CD4-positive, alpha-beta T cell (primary cell): ENCODE measurements at regions not wholly inside any gene's neighbourhood (a gene's known extent, or its start where the extent isn't known, plus 50 kb on each side); places are given as distances from the start of the nearest gene placed in this dataset.
A peak's percentile ranks its signal among the peaks of the same experiment; 100 is the strongest.

ENCODE experiments used
- ATAC-seq: fragments of 200-7000 bp; cut with Tn5 transposase; one replicate; pipeline ENCODE4 v1.10.0; 2022; ENCODE audit warnings: mild to moderate bottlenecking; ENCODE audit not compliant: poor library complexity
- CTCF ChIA-PET: fragments of 350-600 bp; sonication (Branson Sonifier 250); formaldehyde crosslinking; loops from one replicate; lab custom pipeline; 2021; ENCODE audit warnings: antibody characterized with exemption, inconsistent platforms; lab: Charles Lee
- POLR2A ChIA-PET: fragments of 350-600 bp; sonication (Branson Sonifier 250); formaldehyde crosslinking; loops from one replicate; lab custom pipeline; 2021; ENCODE audit warnings: antibody characterized with exemption, inconsistent platforms; lab: Charles Lee
- DNase-seq, 14 experiments: peaks; one replicate each; pipeline ENCODE4 v3.0.0-alpha.2; 2013 to 2020; ENCODE audit warnings: mixed read lengths in 2 of 14
- H3K27ac ChIP-seq, 2 donors: one replicate each; pipeline versions ENCODE4 v1.5.1 to v1.7.0; 2013; ENCODE audit warnings: low read length in 2 of 2, low read depth in 1 of 2, mild to moderate bottlenecking in 1 of 2
- H3K27me3 ChIP-seq, 2 experiments: 1 replicate in 1 of 2; 2 replicates in 1 of 2; pipeline versions ENCODE4 v1.6.1 to v1.7.0; 2013; ENCODE audit warnings: low read length in 2 of 2, control low read depth in 1 of 2, mild to moderate bottlenecking in 1 of 2, moderate library complexity in 1 of 2; ENCODE audit not compliant: insufficient read depth in 2 of 2, control insufficient read depth in 1 of 2
- H3K36me3 ChIP-seq: one replicate; pipeline ENCODE4 v1.6.1; 2013; ENCODE audit warnings: low read length, control low read depth; ENCODE audit not compliant: insufficient read depth
- H3K4me1 ChIP-seq: one replicate; pipeline ENCODE4 v1.6.1; 2013; ENCODE audit warnings: low read length, control low read depth; ENCODE audit not compliant: insufficient read depth
- H3K4me3 ChIP-seq: one replicate; pipeline ENCODE4 v1.5.1; 2013; ENCODE audit warnings: mild to moderate bottlenecking, low read length, moderate library complexity
- H3K9me3 ChIP-seq, 2 experiments: 1 replicate in 1 of 2; 2 replicates in 1 of 2; pipeline versions ENCODE4 v1.6.1 to v1.7.0; 2013; ENCODE audit warnings: low read length in 2 of 2, mild to moderate bottlenecking in 2 of 2, control low read depth in 1 of 2, moderate library complexity in 1 of 2; ENCODE audit not compliant: control insufficient read depth in 1 of 2, insufficient read depth in 1 of 2
- H3K27ac Mint-ChIP-seq: one replicate; pipeline ENCODE4 v1.8.0; 2020; ENCODE audit warnings: mixed read lengths
- H3K27me3 Mint-ChIP-seq: one replicate; pipeline ENCODE4 v1.8.0; 2021; ENCODE audit warnings: mixed read lengths
- H3K36me3 Mint-ChIP-seq: one replicate; pipeline ENCODE4 v1.8.0; 2021; ENCODE audit warnings: low read depth, mixed read lengths
- H3K4me1 Mint-ChIP-seq: one replicate; pipeline ENCODE4 v1.8.0; 2021; ENCODE audit warnings: low read depth, mixed read lengths
- H3K4me3 Mint-ChIP-seq: one replicate; pipeline ENCODE4 v1.8.0; 2020; ENCODE audit warnings: mild to moderate bottlenecking, mixed read lengths
- H3K9me3 Mint-ChIP-seq: one replicate; pipeline ENCODE4 v1.8.0; 2020; ENCODE audit warnings: mixed read lengths
- intact Hi-C, 2 experiments: fragments of 100-400 bp; cut with DNase I in 1 of 2; cut with micrococcal nuclease in 1 of 2; formaldehyde crosslinking; loops; one replicate each; pipeline versions ENCODE4 v1.15.1 to v1.9.0; 2023 to 2025; cut with DNase I, micrococcal nuclease
- microRNA-seq: library from miRNA; unstranded; fragments of <30 nt; microRNA quantifications from one replicate; pipeline ENCODE4 v1.2.0, GENCODE V29; 2021; ENCODE audit warnings: borderline microRNAs expressed, borderline replicate concordance
- TF ChIP-seq, protein P1 (sequence below): fragments of 200-600 bp; IDR thresholded peaks from one replicate; pipeline ENCODE4 v1.8.0; 2022; ENCODE audit warnings: antibody characterized with exemption, mild to moderate bottlenecking

DNA sequence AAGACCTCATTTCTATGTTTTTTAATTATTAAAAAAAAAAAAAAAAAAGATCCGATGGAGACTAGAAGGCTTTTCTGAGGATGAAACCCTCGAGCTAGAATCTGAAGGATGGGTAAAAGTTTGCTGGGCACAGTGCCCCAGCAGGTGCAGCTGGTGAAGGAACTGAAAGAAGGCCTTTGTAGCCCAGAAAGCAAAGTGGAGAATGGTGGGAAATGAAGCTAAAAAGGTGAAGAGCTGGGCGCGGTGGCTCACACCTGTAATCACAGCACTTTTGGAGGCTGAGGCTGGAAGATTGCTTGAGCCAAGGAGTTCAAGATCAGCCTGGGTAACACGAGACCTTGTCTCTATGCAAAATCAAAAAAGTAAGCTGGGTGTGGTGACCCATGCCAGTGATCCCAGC, 50.3 kb upstream of the SEC14L1 start:
- ChIA-PET POLR2A (interaction anchor here (0.6 to 0.9 kb wide), 4 partner anchors 36 to 323 kb away, joined by 3 to 5 read pairs (median 4); partner anchors contain the start of gene SEC14L1), CTCF (no interaction called here)
- peak overlapping the region; percentile 51 for H3K27ac Mint-ChIP-seq

More for the DNA sequence above, 50.3 kb upstream of the SEC14L1 start:
- Histone ChIP-seq H3K9me3 (no peaks in the 10 kb centered on the region), H3K27me3 (no peaks in the 10 kb centered on the region), H3K4me1 (peaks cover 49% of the 10 kb centered on the region), H3K36me3 (peaks cover 54% of the 10 kb centered on the region), H3K4me3 (no peak overlapping the region), H3K27ac (no peak overlapping the region)
- peak overlapping the region; percentile 70 for H3K4me3 Mint-ChIP-seq
- ATAC-seq, result no peak
- no peak for DNase-seq
- H3K36me3 Mint-ChIP-seq, result peaks cover 70% of the 10 kb centered on the region
- intact Hi-C loops, result no loop called here
- TF ChIP-seq, protein P1, sequence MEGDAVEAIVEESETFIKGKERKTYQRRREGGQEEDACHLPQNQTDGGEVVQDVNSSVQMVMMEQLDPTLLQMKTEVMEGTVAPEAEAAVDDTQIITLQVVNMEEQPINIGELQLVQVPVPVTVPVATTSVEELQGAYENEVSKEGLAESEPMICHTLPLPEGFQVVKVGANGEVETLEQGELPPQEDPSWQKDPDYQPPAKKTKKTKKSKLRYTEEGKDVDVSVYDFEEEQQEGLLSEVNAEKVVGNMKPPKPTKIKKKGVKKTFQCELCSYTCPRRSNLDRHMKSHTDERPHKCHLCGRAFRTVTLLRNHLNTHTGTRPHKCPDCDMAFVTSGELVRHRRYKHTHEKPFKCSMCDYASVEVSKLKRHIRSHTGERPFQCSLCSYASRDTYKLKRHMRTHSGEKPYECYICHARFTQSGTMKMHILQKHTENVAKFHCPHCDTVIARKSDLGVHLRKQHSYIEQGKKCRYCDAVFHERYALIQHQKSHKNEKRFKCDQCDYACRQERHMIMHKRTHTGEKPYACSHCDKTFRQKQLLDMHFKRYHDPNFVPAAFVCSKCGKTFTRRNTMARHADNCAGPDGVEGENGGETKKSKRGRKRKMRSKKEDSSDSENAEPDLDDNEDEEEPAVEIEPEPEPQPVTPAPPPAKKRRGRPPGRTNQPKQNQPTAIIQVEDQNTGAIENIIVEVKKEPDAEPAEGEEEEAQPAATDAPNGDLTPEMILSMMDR, result no peak
- no peaks in the 10 kb centered on the region for H3K9me3 Mint-ChIP-seq
- peaks cover 48% of the 10 kb centered on the region for H3K4me1 Mint-ChIP-seq
- H3K27me3 Mint-ChIP-seq, result no peaks in the 10 kb centered on the region

Small RNA genes in the stretch of these regions (microRNA-seq; reads per million reads assigned to microRNA genes)
- 20.5 reads per million, percentile 49 among the genes with 10 or more reads in this experiment for gene MIR6516
